Activated CD4-positive, alpha-beta T cell treated with anti-CD3 and anti-CD28 coated beads, Interleukin-2, amount 10 ng/mL, durations not matched to agents 24 days and 14 days (primary cell): ENCODE measurements at regions not wholly inside any gene's neighbourhood (a gene's known extent, or its start where the extent isn't known, plus 50 kb on each side); places are given as distances from the start of the nearest gene placed in this dataset.
"Not testable (repeated sequence)": the region's sequence is repeated elsewhere in the genome, so short reads cannot be mapped to it uniquely, and the experiment has no call there.

Source experiments
- DNase-seq: peaks from one replicate; pipeline ENCODE4 v3.0.0; 2022
- H3K27ac Mint-ChIP-seq: one replicate; pipeline ENCODE4 v1.8.0; 2022; ENCODE audit warnings: mild to moderate bottlenecking, mixed read lengths
- H3K27me3 Mint-ChIP-seq: one replicate; pipeline ENCODE4 v1.8.0; 2022; ENCODE audit warnings: mixed read lengths
- H3K36me3 Mint-ChIP-seq: one replicate; pipeline ENCODE4 v1.8.0; 2022; ENCODE audit warnings: low read depth, mild to moderate bottlenecking, mixed read lengths
- H3K4me1 Mint-ChIP-seq: one replicate; pipeline ENCODE4 v1.8.0; 2021; ENCODE audit warnings: mixed read lengths
- H3K4me3 Mint-ChIP-seq: one replicate; pipeline ENCODE4 v1.8.0; 2022; ENCODE audit warnings: mild to moderate bottlenecking, moderate library complexity, mixed read lengths
- H3K9me3 Mint-ChIP-seq: one replicate; pipeline ENCODE4 v1.8.0; 2021; ENCODE audit warnings: mixed read lengths
- intact Hi-C: fragments of 100-400 bp; cut with micrococcal nuclease; formaldehyde crosslinking; loops from one replicate; pipeline ENCODE4 v1.15.1; 2023

DNA sequence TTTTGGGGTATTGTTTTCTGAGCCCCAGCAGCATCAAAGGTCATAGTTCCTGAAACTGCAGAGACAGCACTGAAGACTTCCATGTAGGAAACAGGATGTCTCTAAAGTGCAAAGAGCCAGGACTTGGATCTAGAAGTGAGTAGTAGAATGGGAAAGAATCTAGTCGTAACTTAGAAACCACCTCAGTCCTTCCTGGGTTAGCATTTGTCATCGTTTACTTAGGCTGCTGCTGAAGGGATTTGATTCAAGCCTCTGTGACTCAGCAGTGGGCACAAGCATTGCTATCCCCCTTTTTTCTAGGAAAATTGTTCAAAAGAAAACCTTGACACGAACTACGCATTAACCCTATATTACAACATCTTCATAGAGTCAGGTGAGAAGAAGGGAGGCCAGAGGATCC lies 109.1 kb downstream of the FAM72C start:
- H3K36me3 Mint-ChIP-seq, DNase-seq, intact Hi-C loops, H3K4me1 Mint-ChIP-seq, H3K27me3 Mint-ChIP-seq, H3K4me3 Mint-ChIP-seq, H3K27ac Mint-ChIP-seq, H3K9me3 Mint-ChIP-seq: not testable (repeated sequence)

DNA sequence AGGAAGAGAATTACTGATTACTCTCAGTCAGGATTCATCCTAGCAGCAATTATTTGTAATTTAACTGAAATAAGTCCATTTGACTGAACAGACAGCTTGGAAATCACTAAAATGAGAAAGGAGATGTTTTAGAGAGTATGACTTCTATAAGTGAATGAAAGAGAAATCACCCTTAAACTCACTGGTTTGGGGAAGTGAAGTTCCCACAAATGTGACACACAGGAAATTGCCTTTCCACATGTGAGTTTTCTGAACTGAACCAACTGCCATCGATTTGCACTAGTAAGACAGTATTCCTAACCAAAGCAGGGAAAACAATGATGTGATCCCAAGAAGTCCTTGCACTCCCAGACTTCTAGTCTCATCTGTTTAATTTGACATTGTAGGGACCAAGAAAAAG lies 110.5 kb downstream of the FAM72C start:
- H3K4me3 Mint-ChIP-seq, H3K36me3 Mint-ChIP-seq, H3K4me1 Mint-ChIP-seq, H3K9me3 Mint-ChIP-seq, DNase-seq, intact Hi-C loops, H3K27me3 Mint-ChIP-seq, H3K27ac Mint-ChIP-seq: not testable (repeated sequence)

DNA sequence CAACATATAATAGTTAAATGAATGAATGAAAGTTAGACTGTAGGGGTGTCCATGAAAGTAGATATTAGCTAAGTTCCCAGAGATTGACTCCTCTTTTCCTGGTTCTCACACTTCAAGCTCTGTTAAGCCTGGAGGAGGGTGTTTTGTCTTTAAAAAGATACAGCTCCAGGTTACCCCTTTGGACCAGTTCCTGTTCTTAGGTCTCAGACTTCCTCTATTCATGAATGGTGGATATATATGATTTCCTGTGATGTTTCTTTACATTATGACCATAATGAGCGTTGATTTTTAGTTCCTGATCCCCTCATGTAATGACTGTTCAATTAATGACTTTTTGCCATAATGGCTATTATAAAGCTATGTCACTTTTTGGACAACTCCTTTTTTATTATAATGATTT lies 115.9 kb downstream of the FAM72C start:
- H3K4me3 Mint-ChIP-seq, DNase-seq, H3K4me1 Mint-ChIP-seq, intact Hi-C loops, H3K9me3 Mint-ChIP-seq, H3K27ac Mint-ChIP-seq, H3K36me3 Mint-ChIP-seq, H3K27me3 Mint-ChIP-seq: not testable (repeated sequence)

DNA sequence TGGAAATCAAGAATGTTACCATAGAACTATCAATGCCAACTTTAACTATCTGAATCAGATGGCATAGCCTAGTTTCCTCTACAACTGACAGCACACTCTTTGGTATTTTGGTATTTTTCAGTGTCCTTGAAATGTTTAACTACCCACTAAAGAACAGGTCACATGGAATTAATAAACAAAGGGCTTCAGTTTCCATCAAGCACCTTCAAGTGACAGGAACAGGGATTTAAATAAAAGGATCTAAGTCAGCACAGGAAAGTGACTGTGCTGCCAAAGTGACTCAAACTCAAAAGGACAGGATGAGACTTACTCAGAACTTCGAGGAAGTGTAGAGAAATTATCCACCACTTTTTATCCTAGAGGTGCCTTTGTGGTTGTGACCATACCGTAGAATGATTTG lies 117.7 kb downstream of the FAM72C start:
- intact Hi-C loops, H3K27ac Mint-ChIP-seq, H3K36me3 Mint-ChIP-seq, H3K4me3 Mint-ChIP-seq, H3K9me3 Mint-ChIP-seq, DNase-seq, H3K4me1 Mint-ChIP-seq, H3K27me3 Mint-ChIP-seq: not testable (repeated sequence)

DNA sequence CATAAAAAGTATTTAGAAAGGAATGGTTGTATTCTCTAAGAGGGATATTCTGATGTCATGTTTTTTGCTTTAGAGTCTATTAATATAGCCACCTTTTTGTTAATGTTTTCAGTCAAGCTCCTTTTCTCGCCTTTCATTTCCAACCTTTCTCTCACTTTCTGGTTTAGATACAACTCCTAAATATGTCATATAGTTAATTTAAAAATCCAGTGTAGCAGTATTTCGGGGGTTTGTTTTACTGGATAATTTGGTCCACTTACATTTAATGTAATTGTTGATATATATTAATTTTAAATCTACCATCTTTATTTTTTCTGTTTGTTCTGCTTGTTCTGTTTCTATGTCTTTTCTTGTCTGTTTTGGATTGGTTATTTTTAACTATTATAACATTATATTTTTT lies 121.1 kb downstream of the FAM72C start:
- DNase-seq, H3K9me3 Mint-ChIP-seq, H3K36me3 Mint-ChIP-seq, H3K27me3 Mint-ChIP-seq, H3K4me1 Mint-ChIP-seq, H3K4me3 Mint-ChIP-seq, H3K27ac Mint-ChIP-seq, intact Hi-C loops: not testable (repeated sequence)

DNA sequence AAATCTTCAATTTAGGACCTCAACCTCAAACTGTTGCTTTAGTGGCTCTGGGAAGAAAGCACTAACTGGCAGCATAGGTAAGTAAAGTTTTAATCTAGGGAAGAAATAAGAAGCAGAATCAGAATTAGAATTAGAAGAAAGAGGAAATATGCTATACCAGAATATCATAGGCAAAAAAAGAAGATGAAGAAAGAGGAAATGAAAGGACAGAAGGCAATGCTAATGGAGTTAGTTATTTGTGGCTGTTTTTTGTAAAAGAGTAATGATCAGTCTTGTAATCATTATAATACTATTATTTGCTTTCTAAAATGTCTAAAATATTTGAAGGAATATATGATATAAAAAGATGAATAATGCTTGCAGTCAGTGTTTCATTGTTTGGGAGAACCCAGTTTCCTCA lies 122.9 kb downstream of the FAM72C start:
- intact Hi-C loops, H3K4me1 Mint-ChIP-seq, H3K9me3 Mint-ChIP-seq, H3K27ac Mint-ChIP-seq, H3K27me3 Mint-ChIP-seq, H3K4me3 Mint-ChIP-seq, H3K36me3 Mint-ChIP-seq, DNase-seq: not testable (repeated sequence)

DNA sequence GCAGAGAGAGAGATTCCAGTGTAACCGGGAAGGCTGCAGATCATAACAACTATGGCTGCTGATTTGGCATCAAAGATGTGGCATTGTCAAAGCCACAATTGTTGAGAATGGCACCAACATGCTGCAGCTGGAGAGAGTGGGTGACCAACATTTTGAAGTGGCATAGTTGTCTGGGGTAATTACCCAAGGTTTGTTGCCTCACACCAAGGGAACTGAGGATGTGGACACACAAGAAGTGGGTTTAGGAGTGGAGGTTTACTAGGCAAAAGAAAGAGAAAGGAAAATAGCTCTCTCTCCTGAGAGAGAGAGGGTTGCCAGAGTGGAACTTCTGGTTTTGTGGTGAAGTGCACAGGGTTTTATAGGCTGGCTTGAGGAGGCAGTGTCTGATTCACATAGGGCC lies 126.6 kb downstream of the FAM72C start:
- H3K36me3 Mint-ChIP-seq, H3K27me3 Mint-ChIP-seq, H3K4me1 Mint-ChIP-seq, H3K9me3 Mint-ChIP-seq, intact Hi-C loops, DNase-seq, H3K4me3 Mint-ChIP-seq, H3K27ac Mint-ChIP-seq: not testable (repeated sequence)

DNA sequence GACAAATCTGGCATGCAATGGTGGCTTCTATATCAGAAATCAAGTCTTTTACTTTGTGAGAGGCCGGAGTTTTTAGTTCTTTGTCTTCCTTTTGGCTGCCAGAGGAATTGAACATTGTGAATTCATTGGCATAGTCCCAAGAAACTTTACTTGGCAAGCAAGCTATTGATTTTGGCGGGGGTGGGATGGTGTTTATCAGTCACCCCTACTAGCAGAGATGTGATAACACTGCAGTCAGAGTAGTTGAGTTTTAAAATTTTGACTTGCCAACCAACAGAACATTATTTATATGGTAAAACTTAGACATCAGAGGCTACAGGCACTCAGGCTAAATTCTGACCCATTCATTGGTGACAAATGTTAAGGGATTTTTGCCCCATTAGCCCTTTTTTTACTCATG lies 129.7 kb downstream of the FAM72C start:
- H3K27ac Mint-ChIP-seq, intact Hi-C loops, H3K4me3 Mint-ChIP-seq, H3K36me3 Mint-ChIP-seq, DNase-seq, H3K4me1 Mint-ChIP-seq, H3K9me3 Mint-ChIP-seq: not testable (repeated sequence)
- H3K27me3 Mint-ChIP-seq = peaks cover 14% of the 10 kb centered on the region

DNA sequence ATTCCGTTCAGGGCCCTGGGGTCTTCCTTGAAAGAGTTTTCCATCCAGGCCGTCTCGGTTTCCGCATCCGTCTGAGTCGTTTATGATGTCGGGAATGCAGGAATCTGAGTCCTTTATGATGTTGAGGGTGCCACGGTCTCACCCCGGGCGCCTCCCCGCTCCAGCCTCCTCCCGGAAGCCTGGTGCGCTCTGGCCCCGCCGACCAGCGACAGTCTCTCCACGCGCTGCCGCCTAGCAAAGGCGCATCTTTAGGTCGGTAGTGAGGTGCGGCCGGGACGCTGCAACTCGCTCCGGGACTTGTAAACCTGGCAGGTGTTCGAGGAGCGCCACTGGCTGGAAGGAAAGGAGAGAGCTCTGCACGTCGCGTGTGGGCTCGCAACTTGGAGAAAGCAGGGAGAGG lies 132.6 kb downstream of the FAM72C start:
- intact Hi-C loops, H3K27ac Mint-ChIP-seq, H3K9me3 Mint-ChIP-seq, H3K4me1 Mint-ChIP-seq, H3K36me3 Mint-ChIP-seq, DNase-seq, H3K4me3 Mint-ChIP-seq: not testable (repeated sequence)
- H3K27me3 Mint-ChIP-seq = peaks cover 19% of the 10 kb centered on the region

DNA sequence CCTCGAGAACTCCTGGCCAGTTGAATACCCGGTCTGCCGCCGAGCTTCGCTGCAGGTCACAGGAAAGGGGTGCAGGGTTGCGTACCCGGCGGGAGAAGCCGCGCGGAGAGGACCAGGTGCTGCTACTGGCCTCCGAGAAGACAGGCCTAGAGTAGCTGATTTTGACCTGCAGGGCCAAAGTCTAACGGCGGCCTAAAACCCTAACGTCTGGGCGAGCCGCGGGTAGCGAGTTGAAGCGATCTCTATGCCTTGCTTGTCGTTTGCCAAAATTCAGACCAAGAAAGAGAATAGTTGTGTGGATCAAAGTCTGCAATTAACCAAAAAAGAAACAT lies 133.2 kb downstream of the FAM72C start:
- H3K27me3 Mint-ChIP-seq = peaks cover 19% of the 10 kb centered on the region
- H3K4me3 Mint-ChIP-seq, H3K9me3 Mint-ChIP-seq, DNase-seq, H3K4me1 Mint-ChIP-seq, H3K27ac Mint-ChIP-seq, intact Hi-C loops, H3K36me3 Mint-ChIP-seq: not testable (repeated sequence)

DNA sequence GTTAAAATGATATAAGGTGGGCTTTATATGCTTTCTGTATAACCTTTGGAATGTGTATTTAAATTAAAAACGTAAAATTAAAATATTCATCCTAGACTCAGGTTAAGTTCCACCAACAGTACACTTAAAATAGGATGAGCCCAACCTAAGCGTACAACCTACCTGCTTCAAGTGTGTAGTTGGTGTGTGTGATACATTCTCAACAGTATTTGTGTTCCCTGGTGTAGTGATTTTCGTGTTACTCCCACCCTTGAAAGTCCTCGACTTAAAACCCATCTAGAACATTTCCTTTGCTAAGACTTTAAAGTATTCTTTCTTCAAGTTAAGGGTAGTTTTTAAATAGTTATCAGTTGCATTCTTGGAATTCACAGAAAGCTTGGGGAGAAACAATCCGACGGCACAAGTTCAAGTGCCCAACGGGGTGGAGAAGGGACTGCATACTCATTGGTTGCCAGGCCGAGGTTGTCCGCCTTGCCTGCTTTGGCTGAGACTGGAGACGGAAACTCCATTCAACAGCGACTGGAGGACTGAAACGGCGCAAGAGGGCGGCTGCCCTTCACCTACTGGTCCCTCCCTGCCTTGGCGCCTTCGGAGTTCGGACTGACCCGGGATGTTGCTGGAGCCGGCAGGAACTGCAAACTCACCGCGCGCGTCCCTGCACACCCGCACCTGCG lies 133.7 kb downstream of the FAM72C start:
- H3K27me3 Mint-ChIP-seq = peaks cover 19% of the 10 kb centered on the region
- H3K36me3 Mint-ChIP-seq, DNase-seq, intact Hi-C loops, H3K4me3 Mint-ChIP-seq, H3K9me3 Mint-ChIP-seq, H3K27ac Mint-ChIP-seq, H3K4me1 Mint-ChIP-seq: not testable (repeated sequence)

DNA sequence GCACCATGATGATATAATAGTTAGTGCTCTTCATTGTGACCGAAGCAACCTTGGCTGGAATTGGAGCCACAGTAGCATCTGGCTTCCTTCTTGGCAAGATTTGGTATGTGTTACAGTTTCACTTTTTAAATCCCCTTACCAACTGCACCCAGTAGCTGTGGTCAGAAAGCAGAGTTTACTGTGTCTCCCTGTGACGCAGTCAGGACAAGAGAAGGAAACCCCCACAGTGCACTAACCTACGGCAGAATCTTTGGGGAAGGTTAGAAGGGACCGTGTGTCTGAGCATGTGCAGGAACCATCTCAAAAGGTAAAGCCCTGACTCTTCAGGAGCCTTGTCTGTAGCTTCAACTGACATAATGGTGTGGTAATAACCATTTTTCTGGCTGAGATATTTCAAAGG lies 138.4 kb downstream of the FAM72C start:
- H3K9me3 Mint-ChIP-seq, intact Hi-C loops, H3K4me3 Mint-ChIP-seq, H3K4me1 Mint-ChIP-seq, H3K27ac Mint-ChIP-seq, DNase-seq, H3K36me3 Mint-ChIP-seq: not testable (repeated sequence)
- H3K27me3 Mint-ChIP-seq = peaks cover 16% of the 10 kb centered on the region

DNA sequence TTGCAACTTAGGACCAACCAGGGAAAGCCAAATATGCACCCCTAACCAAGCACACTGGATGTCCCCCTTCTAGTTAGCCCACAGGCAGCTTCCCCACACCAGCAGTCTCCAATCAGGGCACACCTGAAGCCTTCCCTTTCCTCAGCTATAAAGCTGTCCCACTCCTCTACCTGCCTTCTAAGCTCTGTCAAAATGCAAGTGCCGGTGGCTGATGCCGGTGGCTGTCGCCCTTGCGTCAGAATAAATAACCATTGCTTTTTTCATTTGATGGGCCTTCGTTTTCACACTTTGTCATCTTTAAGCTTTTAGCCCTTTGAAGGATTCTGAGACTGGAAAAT lies 139.4 kb downstream of the FAM72C start:
- peaks cover 11% of the 10 kb centered on the region for H3K27me3 Mint-ChIP-seq
- H3K36me3 Mint-ChIP-seq, DNase-seq, H3K4me3 Mint-ChIP-seq, H3K27ac Mint-ChIP-seq, H3K9me3 Mint-ChIP-seq, H3K4me1 Mint-ChIP-seq, intact Hi-C loops: not testable (repeated sequence)

DNA sequence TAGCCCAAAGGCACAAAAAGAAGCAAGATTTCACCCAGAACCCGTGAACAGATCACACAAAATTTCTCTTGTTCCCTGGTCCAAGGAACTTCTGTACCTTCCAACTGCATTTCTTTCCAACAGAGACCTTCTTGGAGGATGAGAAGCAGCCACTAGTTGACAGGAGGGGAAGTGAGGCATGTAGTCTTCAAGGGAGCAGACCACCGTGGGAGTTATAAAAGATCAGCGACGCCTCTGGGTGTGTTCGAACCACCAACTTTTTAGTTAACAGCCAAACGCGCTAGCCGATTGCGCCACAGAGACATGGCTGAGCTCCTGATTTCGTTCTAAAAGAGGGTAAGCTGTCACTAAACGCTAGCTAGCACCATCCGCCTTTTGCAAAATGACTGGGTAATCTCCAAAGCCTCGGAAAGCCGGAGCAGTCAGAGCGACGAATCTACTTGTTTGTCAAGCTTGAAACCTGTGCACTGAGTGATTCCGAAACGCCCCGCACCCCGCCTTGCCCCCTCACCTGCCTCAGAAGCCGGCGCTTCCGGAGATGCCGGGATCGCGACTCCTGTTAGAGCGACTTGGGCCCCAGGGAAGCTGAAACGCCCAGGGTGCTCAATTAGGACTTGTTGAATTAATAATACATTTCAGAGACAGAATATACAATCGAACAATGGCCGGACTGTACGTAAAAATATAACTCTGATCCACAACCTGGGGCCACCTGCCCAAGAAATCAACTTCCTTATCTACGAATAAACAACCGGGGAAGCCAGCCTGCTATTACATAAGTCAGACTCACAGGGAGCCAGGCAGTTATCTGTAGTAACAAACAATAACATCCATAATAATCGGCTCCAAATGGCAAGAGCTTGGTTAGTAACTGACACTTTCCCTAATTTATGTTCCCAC lies 140.1 kb downstream of the FAM72C start:
- H3K4me1 Mint-ChIP-seq, H3K9me3 Mint-ChIP-seq, intact Hi-C loops, H3K27me3 Mint-ChIP-seq, H3K27ac Mint-ChIP-seq, DNase-seq, H3K4me3 Mint-ChIP-seq, H3K36me3 Mint-ChIP-seq: not testable (repeated sequence)

DNA sequence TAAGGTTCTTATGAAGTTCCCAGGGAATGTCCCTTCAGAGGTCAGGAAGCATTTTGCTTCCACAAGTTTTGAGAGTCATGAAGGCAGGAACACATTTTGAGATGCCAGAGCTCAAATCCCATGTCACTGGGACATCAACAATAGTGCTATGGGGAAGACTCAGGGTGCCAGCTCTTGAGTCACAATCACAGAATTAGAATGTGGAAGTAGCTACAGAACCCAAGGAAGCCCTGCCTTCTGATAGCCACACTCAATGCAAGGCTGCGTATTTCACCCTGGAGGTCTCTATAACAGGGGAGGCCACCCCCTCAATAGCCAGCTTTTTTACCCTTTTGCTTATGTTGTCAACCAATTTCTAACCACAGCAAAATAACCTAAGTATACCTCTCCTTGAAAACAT lies 145.6 kb downstream of the FAM72C start:
- DNase-seq, H3K27ac Mint-ChIP-seq, intact Hi-C loops, H3K9me3 Mint-ChIP-seq, H3K36me3 Mint-ChIP-seq, H3K4me1 Mint-ChIP-seq, H3K27me3 Mint-ChIP-seq, H3K4me3 Mint-ChIP-seq: not testable (repeated sequence)
